HUDEP-2 (cell line): ENCODE measurements at regions not wholly inside any gene's neighbourhood (a gene's known extent, or its start where the extent isn't known, plus 50 kb on each side); places are given as distances from the start of the nearest gene placed in this dataset.
"Not testable (repeated sequence)": the region's sequence is repeated elsewhere in the genome, so short reads cannot be mapped to it uniquely, and the experiment has no call there.

Experiments used
- DNase-seq, 76 experiments: peaks; one replicate each; lab custom pipeline; 2025; ENCODE audit not compliant: unreplicated experiment in 76 of 76; lab: John Stamatoyannopoulos, UW

DNA sequence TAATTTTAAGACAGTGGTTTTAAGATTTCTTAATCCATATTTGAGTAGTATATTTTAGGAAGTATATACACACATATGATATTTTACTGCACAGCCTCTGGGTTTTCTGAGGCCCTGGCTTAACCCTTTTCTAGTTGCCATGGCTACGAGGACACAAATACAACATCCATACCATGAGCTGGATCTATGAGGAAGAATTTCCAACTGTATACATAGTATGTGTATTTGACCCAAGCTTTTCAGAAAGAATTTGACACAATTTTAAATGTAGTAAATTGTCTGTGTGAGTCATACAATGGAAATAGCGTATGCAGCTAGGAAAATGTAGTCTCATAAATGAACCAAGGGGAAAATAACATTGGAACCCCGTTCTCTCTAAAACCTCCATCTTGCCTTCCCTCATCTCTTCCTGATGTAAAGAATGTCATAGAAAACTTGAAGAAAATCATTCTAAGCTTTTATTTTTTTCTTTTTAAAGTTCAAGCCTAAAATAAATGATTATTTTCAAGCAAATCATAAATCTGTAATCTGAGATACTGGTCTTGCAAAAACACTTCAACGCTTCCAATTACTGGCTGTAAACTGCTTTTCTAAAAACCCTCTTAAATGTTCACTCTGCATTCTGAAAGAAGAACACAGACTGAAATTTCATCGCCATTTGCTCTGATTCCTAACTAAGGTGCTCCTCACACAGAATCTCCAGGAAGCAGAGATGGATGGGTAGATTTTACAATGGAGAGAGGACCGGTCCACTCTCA, 172.4 kb downstream of the LACC1 start:
- no peak for DNase-seq

DNA sequence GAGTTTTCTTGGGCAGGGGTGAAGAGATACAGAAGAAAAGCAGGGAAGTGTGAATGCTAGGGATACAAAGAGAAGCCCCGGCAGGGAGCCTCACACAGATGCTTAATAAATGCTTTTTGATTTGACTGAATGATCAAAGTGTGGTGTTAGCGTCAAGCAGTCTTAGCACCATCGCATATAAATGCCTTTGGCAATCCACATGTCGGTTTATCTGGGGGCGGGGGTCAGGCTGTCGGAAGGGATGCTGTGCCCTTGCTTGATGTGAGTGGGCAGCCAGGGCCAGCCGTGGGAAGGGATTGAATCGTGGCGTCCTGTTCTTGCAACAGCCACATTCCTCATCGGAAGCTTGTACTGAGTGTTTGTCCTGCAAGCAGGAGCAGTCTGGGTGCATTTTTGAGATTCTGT, 173.1 kb downstream of the LACC1 start:
- no peak for DNase-seq

DNA sequence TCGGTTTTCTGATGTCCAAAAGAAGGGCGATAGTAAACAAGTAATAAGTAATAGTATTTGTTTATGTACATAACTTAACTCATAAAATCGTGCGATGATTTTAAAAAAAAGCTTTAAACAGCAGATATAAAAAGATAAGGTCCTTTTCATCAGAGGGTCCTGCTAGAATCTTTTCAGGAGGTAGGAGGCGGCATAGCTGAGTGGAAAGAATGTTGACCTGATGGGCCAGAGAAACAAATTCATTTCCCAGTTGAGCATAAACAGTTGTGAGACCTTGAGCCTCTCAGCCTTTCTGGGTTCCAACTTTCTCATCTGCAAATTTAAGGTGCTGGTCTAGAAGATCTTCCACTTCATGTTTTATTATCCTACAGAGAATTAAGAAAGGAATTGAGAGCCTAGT, 173.5 kb downstream of the LACC1 start:
- no peak for DNase-seq

DNA sequence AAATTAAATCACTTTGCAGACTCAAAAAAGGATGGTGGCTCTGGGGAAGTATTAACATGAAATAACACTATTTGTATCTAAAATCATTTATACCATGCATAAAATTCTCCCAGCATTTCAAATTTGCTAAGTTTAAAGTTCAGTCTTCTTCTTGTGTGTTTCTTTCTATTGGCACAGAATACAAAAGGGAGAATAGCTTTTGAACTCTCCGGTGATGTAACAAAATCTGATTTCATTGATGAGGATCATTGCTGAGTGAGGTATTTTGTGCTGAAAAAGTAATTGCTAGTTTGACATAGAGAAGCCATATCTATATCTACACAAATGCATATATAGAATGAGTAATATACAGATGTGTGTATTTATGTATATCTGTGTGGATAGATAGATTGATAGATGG, 174.8 kb downstream of the LACC1 start:
- no peak for DNase-seq

DNA sequence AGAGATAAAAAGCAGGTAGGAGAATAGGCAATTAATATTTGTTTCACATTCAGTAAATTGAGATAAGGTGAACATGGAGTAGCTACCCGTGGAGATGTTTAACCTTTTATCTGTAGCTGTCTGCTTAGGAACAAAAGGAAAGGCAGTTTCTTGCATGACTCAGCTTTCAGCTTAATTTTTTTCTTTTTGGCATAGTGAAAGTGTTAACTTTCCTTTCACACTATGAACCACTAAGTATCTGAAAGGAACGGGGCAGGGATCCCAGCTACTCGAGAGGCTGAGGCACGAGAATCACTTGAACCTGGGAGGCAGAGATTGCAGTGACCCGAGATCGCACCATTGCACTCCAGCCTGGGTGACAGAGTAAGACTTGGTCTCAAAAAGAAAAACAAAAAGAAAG, 176.0 kb downstream of the LACC1 start:
- DNase-seq, result not testable (repeated sequence)

DNA sequence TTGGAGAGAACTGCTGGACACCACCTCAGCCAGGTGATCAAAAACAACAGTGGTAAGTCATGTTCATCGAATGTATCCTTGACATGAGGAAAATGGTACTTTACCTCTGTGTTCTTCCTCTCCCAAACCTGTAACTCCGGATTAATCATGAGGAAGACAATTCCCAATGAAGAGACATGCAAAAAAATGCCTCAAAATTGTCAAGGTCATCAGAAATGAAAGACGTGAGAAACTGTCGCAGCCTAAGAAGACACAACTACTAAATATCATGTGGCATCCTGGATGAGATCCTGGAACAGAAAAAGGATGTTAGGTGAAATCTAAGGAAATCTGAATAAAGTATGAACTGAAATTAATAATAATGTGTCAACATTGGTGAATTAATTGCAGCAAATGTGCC, 178.4 kb downstream of the LACC1 start:
- no peak for DNase-seq

DNA sequence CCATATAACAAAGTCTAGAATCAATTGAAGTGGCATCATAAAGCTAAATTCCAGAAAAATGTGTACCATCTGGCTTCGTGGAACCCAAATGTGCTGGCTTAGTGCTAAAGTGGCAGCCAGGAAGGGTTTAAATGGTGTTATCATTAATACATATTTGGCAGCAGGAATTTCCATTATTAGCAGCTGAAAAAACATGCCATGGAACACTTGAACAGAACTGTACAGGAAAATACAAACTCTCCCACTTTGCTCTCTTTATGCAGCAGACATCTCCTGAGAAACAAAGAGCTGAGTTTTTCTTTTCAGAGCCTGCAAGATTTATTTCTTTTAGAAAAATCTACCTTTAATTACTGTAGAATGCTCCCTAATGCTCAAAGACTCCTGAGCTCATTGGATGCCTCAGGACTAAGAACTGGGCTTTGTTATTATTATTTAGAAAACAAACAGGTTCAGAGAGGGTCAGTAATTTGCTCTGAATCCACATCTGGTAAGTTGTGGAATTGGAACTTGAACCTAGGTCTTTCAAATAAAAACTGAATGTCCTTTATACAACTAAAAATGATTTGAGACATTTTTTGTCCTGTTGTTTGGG, 179.0 kb downstream of the LACC1 start:
- no peak for DNase-seq

DNA sequence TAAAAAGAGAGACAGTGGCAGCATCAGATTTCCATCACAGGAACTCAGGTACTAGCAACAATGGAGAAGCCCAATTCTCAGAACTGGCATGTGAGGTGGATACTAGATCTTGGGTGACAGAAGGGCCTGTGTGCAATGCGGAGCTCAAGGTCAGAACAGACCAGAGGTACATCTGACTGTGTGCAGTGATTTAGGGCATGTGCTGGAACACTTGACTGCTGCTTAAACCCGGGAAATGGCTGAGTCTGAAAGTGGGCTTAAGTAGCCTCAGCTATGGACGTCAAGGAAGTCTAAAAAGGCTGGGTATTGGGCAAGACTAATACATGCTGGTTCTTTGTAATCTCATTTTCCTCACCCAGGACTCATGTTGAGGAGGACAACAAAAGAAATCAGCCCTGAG, 182.2 kb downstream of the LACC1 start:
- DNase-seq, result no peak

DNA sequence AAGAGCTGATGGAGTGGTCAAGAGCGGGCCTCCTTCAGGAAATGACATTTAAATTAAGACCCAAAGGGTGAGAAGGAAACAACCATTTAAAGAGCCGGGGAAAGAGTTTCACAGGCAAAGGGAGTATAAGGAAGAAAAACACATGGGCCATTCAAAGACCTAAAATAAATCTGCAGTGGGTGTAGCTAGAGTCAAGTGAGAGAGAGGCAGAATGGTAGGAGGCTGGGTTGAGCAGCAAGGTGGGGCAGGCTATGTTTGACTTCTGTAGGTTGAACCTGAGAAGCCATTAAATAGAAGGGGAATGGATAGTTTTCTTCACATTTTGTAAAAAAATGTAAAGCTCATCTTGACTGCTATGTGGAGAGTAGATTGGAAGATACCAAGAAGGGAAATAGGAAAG, 183.8 kb downstream of the LACC1 start:
- DNase-seq, result no peak

DNA sequence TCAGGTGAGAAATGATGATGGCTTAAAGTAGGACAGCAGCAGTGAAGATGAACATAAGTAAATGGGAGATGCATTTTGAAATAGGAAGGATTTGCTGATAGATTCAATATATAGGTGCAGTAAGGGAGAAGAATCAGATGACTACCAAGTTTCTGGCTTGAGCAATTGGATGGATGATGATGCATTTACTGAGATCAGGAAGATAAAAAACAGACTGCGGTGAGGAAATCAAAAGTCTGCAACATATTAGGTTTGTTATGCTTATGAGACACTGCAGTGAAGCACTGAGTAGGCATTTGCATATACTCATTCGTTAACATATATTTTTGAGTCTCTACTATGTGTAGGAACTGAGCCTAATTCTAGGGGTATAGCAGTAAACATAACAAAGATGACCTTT, 184.2 kb downstream of the LACC1 start:
- DNase-seq, result no peak

DNA sequence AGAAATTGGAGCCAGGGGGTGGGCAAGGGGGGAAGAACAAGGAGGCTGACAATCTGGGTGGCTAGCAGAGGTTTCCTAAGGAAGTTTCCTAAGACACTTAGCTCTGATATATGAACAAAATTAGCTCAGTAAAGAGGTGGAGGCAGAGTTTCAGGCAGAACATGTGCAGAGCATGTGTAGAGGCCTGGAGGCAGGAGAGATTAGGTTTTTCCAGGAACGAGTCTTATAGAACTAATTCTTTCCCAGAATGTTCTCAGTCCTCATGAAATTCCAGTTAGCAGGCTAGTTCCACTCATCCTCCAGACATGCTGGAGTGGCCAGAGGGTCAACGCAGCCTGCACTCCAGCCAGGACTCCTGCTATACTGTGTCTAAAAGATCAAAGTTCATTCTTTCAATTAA, 184.7 kb downstream of the LACC1 start:
- DNase-seq, result no peak

DNA sequence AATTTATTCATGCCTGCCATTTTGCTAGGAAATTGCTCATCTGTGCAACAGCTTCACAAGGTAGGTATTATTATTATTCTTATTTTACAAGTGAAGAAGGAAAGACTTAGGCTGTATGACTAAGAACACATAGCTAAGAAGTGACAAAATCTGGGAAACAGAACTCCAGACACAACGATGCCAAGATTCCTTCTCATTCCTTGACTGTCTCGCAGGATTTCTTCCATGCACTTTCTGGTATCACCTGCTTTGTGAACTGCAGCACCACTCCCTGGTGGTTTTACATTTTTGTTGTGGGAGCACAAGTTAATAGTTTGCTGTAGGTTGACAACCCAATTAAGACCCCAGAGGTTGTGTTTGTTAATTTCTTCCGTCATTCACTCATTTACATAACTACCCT, 188.5 kb downstream of the LACC1 start:
- no peak for DNase-seq

DNA sequence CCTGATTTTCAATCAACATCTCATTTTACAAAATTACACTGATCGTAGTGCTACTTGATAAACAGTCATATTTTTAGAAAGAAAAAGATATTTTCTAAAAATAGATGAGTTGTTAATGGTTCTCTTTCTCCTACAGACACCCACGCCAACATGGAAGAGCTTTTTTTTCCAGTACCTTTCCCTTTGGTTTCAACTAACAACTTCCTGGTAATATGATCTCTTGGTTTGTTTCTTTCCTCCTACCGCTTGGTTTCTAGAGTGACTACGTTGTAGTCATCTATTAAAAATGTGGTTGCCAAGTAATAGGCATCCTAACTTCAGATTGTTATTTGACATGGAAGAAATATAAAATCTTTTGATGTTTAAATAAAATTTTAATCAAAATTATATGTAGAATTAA, 189.0 kb downstream of the LACC1 start:
- no peak for DNase-seq

DNA sequence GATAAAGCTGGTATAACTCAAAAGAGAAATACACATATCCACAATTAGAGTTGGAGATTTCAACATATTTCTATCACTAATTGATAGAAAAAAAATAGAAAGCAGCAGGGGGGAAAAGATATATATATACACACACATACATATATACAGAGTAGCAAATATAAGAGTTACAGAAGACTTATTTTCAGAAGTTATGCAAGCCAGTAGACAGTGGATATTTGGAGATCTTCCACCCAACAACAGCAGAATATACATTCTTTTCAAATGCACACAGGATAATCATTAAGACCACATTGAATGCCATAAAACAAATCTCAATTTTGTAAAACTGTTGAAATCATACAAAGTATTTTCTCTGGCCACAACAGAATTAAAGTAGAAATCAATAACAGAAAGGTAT, 192.8 kb downstream of the LACC1 start:
- DNase-seq, result no peak

DNA sequence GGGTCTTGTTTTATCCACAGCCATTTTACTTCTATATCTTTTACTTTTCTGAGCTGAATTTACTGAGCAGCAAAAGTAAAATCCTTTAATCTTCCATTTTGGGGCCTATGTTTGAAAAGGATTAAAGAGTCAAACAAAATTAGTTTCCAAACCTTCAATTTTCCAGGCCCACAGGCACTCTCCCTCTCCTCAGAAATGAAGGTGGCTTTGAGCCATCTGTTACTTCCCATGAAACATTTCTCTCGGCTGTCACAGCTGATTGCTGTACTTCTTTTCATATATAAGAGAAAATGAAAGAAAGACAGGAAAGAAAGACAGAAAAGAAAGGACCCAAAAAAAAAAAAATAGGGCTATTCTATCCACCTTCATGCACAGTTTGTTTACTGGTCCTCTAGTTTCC, 194.9 kb downstream of the LACC1 start:
- no peak for DNase-seq

DNA sequence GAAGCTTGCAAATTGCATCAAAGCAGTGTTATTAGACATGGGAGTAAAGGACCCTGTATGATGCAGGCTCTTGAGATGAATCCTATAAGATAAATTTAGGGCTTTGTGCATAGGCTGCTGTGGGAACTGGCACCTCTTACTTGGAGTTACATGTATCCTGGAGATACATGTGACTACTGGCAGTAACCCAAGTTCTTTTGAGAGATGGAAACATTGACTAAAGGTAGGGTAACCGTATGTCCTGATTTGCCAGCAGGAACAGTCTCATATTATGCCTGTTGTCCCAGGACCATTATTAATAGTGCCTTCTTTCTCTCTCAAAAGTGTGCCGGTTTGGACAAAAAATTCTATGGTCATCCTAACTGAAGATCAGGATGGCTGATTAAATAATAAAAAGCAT, 195.4 kb downstream of the LACC1 start:
- DNase-seq, result no peak

DNA sequence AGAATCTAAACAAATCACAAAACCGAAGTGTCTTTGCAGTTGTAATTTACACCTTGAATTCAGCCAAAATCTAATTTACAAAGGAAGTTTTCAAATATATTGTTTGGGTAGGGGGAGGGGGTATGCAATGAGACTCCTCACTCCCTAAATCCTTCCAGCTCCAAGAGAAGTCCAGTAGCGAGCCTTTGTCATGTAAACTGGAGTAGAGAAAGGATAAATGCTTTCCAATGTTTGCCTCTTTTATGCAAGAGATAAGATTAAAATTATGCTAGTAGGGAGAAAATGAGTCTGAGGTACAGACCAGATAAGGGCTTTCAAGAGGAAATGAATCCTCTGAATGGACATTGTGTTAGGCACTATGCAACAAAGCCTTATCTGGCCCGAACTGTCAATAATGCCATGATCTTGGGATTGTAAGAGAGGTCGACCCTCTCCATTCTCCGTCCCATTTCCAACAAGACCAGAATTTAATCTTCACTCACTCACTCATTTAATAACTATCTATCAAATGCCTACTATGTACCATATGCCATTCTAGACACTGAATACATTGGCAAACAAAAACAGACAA, 199.2 kb downstream of the LACC1 start:
- DNase-seq, result no peak

DNA sequence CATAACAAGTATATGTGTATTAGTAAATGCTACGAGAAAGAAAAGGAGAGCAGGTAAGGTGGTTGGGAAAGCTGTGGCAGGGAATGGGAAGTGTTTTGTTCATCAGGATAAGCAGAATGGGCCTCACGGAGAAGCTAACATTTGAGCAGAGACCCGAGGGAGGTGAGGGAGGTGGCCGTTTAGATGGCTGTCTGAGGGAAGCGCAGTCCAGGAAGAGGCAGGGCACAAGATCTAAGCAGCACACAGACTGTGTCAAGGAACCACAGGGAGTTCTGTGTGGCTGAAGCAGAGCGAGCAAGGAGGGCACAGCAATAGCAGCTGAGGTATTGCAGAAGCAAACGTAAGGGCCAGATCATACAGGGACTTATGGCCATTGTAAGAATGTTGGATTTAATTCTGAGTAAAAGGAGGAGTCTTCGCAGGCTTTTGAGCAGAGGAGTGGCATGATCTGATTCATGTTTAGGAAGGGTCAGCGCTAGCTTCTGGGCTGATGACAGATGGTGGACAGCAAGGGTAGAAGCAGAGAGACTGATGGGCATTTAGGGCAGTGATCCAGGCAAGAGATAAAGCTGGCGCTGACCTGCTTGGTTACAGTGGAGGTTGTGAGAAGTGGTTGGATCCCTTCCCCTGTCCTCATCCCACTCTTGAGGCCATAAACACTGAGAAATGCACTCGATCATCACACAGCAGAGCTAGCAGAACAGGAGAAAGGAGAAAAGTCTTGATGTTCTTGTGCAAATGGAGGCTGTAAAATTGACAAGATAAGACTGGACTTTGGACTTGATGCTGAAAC, 199.9 kb downstream of the LACC1 start:
- DNase-seq, result no peak

DNA sequence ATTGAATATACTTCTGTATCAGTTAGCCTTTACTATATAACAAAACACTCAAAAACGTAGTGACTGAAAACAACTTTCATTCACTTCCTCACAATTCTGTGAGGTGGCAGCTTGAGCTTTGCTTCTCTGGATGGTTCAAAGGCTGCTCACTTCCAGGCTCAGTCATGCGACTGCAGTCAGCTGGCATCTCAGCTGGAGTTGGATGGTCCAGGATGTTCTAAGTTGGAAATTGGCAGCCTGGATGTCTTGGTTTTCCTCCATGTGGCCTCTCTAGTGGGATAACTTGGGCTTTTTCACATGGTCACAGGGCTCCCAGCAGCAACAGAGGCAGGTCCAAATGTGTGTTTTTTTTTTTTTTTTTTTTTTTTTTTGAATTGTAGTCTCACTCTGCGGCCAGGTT, 204.4 kb downstream of the LACC1 start:
- no peak for DNase-seq

DNA sequence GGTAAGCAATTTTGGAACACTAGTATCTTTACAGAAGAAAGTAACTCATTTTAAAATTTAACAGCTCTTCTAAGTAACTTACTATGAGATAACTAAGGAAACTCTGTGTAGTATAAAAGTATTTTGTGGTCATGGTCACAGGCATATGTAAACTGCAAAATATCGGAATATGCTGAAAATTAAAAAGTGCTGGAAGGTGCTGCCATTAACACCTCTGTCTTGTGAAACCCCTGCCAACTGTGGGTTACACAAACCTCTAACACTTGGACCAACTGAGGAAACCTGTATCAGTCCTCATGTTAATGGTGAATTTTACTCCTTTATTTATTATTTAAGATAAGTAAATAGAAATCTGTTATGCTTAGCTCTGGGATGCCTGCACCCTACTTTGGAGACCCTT, 206.7 kb downstream of the LACC1 start:
- DNase-seq, result no peak

DNA sequence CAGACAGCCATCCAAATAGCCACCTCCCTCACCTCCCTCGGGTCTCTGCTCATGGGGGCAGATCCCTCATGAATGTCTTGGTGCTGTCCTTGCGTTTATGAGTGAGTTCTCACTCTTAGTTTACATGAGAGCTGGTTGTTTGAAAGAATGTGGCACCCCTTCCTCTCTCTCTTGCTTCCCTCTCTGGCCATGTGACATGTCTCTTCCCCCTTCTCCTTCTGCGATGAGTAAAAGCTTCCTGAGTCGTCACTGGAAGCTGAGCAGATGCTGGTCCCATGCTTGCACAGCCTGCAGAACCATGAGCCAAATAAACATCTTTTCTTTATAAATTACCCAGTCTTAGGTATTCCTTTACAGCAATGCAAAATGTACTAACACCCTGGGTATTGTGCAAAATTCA, 208.7 kb downstream of the LACC1 start:
- DNase-seq, result no peak

DNA sequence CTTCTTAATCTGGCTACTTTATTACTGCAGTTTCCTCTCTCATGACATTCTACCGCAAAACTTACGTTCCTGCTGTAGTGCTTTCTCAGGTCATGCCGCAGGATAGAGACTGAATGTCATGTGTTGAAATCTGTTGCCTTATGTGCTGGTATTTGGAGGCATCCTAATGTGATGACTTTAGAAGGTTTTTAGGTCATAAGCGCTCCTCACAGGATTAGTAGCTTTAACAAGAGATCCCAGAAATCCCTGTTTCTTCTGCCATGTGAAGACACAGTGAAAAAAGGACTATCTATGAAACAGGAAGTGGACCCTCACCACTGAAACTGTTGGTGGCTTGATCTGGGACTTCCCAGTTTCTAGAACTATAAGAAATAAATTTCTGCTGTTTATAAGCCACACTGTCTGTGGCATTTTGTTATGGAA, 209.3 kb downstream of the LACC1 start:
- DNase-seq, result no peak
